Stimulated activated CD4-positive, alpha-beta T cell treated with anti-CD3 and anti-CD28 coated beads, Interleukin-1b, Interleukin-23, amount 100 ng/mL, for 48 hours (primary cell): ENCODE measurements at regions not wholly inside any gene's neighbourhood (a gene's known extent, or its start where the extent isn't known, plus 50 kb on each side); places are given as distances from the start of the nearest gene placed in this dataset.

ENCODE experiments used
- DNase-seq: peaks from one replicate; pipeline ENCODE4 v3.0.0-alpha.2; 2020

- DNase-seq, result no peak
Measured at GRCh38 chr1:8202182-8202905, 115.6 kb upstream of the SLC45A1 start.

DNA sequence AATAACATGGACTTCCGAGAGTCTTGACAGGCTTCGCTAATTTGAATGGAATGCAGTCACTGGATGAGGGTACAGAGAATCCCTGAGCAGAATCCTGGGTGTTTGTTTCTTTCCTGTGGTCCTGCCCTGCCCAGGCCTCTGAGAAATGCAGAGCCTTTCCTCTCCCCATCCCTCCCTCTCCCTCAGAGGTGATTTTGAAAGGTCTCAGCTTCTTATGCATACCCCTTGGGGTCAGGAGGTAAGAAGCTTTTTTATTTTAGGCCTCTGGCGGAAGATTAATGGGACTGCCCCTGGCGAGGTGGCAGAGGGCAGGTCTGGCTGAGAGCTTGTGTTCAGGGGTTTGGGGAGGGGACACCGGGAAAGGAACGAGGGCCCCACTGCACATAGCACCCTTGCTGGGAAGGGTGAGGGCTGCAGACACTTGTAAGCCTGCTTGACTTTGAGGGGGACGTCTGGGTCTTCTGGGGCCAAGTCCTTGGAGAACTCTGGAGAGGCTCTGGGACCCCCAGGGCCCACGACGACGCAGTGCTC, 116.5 kb upstream of the SLC45A1 start:
- no peak for DNase-seq

GRCh38 chr1:8200317-8201115, 117.4 kb upstream of the SLC45A1 start:
- no peak for DNase-seq

- no peak for DNase-seq
Measured at GRCh38 chr1:8198522-8198921, 119.4 kb upstream of the SLC45A1 start.

DNA sequence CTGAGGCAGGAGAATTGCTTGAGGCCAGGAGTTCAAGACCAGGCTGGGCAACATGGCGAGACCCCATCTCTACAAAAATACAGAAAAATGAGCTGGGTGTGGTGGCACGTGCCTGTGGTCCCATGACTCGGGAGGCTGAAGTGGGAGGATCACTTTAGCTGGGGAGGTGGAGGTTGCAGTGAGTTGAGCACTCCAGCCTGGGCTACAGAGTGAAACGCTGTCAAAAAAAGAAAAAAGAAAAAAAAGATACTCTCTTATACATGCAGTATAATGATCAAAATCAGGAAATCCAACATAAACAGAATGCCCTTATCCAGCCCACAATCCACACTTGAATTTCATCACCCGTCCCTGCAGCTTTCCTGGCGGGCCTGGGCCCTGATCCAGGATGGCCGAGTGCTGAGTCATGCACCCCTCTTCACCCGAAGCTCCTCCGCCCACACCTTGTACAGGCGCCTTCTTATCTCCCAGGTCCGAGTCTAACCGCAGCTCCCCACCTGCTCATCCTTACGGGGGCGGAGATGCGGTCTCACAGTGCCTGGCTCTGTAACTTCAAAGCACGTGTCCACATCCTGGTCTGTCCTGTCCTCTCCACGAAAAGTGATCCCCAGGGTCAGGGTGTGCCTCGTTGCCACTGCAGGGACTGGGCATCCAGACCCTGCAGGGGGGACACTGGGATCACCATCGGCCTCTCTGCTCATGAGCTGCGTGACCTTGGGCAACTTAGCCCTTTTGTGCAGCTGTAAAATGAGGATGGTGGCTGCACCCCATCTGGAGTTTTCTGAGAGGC, 120.2 kb upstream of the SLC45A1 start:
- DNase-seq, result no peak

DNA sequence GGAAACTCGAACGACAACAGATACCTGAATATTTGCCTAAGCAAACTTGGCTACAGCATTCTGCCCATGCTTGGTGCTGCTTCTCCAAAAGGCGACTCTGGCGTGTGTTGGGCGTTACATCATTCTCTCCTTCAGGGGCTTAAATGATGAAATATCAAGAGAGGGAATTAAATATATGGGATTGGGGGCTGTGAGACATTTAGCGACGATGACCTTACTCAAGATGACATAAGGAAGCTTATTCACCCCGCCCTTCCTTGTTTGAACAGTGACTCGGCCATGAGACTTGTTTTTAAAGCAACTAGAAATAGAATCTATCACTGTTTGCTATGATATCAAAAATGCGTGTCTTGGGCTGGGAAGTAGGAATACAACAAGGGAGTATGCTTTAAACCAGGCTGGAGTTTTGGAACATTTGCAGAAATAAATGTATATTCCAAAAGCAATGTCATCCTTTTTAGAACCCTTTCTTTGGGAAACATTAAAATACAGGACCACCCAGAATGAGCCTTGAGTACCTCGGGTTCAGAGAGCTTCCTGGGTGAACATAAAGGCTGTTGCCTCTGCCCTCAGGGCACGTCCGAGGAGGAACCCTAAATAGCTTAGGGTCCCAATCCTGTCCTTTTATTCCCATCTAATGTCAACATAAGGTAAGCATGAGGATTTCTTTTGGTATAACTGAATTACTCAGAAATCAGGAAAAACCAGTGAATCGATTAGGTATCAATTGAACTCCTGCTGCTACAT, 123.3 kb upstream of the SLC45A1 start:
- no peak for DNase-seq

DNA sequence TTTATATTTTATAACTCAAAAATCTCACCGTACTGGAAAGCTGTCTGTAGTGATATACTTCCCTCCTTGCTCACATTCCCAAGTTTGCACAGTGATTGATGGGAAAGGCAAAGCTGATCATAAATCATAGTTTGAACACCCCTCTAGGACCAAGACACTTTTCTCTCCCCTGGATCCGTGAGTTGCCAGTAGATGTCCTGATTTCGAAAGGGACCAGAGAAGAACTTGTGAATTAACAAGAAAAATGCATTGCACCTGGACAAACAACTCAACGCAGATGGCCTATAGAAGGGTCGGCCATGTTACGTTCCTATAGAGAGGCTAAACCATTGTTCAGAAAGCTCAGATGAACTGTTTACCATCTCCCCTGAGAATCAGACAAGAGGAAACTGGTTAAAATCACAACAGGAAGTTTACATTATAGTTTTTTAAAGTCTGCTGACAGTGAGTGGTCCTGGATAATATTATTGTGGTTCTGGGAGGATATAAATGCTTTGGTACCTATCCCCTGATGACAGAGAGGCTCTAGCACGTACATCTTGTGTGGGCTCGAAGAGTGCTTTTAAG, 124.0 kb upstream of the SLC45A1 start:
- DNase-seq, result no peak

DNA sequence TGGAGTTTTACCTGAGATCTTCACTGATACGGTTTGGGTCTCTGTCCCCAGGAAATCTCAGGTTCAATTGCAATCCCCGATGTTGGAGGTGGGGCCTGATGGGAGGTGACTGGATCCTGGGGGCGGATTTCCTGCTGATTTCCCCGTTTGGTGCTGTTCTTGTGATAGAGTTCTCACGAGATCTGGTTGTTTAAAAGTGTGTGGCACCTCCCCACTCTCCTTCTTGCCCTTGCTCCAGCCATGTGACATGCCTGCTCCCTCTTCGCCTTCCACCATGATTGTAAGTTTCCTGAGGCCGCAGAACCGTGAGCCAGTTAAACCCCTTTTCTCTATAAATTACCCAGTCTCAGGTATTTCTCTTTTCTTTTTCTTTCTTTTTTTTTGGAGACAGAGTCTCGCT, 126.4 kb upstream of the SLC45A1 start:
- DNase-seq, result no peak

DNA sequence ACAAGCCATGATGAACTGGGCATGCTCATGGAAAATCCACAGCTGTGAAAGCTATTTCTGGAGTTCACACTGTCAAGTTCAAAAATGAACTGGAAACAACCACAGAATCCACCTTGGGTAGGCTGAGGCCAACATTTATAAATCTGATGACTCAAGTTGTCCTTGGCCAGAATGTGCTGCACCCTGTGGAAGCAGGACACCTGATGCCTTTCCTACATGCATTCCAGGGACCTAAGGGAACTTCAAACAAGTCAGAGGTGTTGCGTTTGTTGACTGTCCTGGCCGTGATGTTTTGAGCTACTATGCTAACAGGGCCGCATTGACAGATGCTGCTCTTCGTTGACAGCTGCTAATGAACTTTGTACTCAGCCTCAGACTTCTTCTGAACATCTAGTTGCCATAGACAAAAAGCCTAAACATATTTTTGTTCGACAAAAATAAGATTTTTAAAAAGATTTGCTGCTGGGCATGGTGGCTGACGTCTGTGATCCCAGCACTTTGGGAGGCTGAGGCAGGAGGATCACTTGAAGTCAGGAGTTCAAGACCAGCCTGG, 127.9 kb upstream of the SLC45A1 start:
- no peak for DNase-seq

DNA sequence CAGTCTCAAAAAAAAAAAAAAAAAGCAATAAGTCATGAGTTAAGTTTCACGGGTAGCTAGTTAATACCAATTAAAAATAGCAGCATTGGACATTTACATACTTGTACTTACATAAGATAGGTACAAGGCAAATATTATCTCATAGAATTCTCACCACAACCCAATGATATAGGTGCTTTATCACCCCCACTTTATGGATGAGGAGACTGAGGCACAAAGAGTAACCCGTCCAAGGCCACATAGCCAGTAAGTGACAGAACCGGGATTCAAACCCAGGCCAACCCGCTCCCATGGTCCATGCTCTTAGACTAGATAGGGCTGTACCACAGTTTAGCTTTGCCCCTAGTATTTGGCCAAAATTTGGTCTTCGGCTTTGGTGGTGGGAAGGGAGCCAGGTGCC, 132.5 kb upstream of the SLC45A1 start:
- no peak for DNase-seq

DNA sequence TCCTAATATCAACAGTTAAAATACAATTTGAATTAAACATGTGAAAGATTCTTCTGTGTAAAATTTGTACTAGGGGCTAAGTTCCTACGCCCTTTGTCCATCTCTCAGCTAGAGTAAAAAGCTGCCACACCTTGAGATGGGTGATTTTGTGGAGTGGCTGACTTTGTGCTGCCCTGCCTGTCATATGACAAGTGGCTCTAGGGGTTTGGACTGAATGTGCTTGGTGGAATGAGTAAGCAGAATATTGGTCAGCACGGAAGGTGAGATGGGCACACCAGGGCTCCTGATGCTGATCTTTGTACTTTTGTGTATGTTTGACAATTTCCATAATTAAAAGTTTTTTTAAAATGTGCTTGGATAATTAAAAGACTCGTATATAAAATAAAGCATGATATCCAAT, 133.6 kb upstream of the SLC45A1 start:
- DNase-seq, result no peak

- peak; percentile 13 for DNase-seq
Measured at GRCh38 chr1:8182034-8182761, 135.7 kb upstream of the SLC45A1 start.

DNA sequence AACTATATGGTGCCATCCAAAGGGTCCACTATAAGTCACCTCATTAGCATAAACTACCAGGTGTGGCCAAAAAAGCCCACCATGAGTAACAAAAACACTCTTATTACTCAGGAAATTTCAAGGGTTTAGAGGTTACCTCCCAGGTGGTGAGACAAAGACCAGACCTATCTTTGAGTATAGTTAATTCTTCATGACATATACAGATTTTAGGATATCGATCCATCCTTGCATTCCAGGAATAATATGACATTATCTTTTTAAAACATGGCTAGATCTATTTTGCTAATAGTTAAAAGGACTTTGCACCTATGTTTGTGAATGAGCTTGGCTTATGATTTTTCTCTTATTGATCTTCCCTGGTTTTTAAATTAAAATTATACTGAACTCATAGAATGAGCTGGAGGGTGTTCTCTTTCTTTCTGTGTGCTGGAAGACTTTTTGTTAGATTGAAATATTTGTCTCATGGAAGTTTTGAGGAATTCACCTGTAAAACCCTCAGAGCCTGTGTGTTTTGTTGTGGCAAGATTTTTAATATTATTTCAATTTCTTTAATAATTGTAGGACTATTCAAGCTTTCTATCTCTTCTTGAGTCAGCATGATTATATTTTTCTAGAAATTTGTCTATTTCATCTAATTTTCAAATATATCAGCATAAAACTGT, 138.7 kb upstream of the SLC45A1 start:
- DNase-seq, result no peak

GRCh38 chr1:8176279-8176678, 141.6 kb upstream of the SLC45A1 start:
- no peak for DNase-seq

DNA sequence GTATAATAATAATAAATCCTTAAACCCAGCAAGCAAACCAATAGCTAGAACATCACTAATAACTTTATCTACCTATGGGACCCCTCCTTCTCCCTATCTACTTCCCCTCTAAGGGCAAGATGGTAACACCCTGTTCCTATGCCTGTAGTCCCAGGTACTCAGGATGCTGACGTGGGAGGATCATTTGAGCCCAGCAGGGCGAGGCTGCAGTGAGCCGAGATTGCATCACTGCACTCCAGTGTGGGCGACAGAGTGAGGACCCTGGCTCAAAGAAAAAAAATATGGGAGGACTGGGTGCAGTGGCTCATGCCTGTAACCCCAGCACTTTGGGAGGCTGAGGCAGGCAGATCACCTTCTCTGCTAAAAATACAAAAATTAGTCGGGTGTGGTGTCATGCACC, 143.1 kb upstream of the SLC45A1 start:
- DNase-seq, result no peak

- DNase-seq, result no peak
Measured at GRCh38 chr1:8171751-8172464, 145.8 kb upstream of the ERRFI1 start.

- no peak for DNase-seq
Measured at GRCh38 chr1:8170059-8170835, 144.1 kb upstream of the ERRFI1 start.

GRCh38 chr1:8169364-8170058, 143.4 kb upstream of the ERRFI1 start:
- peak; percentile 43 for DNase-seq

- no peak for DNase-seq
Measured at GRCh38 chr1:8167936-8168335, 141.8 kb upstream of the ERRFI1 start.
